HFFc6 (cell line): ENCODE measurements at regions not wholly inside any gene's neighbourhood (a gene's known extent, or its start where the extent isn't known, plus 50 kb on each side); places are given as distances from the start of the nearest gene placed in this dataset.

Experiments
- DNase-seq: peaks from one replicate; pipeline ENCODE4 v3.0.0-alpha.2; 2018
- H3K27ac Mint-ChIP-seq: 2 replicates; pipeline ENCODE4 v1.8.0; 2020; ENCODE audit warnings: mild to moderate bottlenecking, mixed read lengths
- H3K27me3 Mint-ChIP-seq: 2 replicates; pipeline ENCODE4 v1.8.0; 2021; ENCODE audit warnings: mild to moderate bottlenecking, moderate library complexity, mixed read lengths; ENCODE audit not compliant: insufficient read depth
- H3K36me3 Mint-ChIP-seq: 2 replicates; pipeline ENCODE4 v1.8.0; 2021; ENCODE audit warnings: low read depth, mixed read lengths
- H3K4me1 Mint-ChIP-seq: 2 replicates; pipeline ENCODE4 v1.8.0; 2020; ENCODE audit warnings: low read depth, mixed read lengths
- H3K4me3 Mint-ChIP-seq: 2 replicates; pipeline ENCODE4 v1.8.0; 2020; ENCODE audit warnings: mild to moderate bottlenecking, moderate library complexity, mixed read lengths
- H3K9me3 Mint-ChIP-seq: 2 replicates; pipeline ENCODE4 v1.8.0; 2020; ENCODE audit warnings: mild to moderate bottlenecking, mixed read lengths
- TF ChIP-seq, protein P1 (sequence below): fragments of 200-600 bp; sonication (generic); IDR thresholded peaks from 2 replicates; pipeline ENCODE4 v1.5.0; 2021; ENCODE audit warnings: antibody characterized with exemption, mild to moderate bottlenecking

DNA sequence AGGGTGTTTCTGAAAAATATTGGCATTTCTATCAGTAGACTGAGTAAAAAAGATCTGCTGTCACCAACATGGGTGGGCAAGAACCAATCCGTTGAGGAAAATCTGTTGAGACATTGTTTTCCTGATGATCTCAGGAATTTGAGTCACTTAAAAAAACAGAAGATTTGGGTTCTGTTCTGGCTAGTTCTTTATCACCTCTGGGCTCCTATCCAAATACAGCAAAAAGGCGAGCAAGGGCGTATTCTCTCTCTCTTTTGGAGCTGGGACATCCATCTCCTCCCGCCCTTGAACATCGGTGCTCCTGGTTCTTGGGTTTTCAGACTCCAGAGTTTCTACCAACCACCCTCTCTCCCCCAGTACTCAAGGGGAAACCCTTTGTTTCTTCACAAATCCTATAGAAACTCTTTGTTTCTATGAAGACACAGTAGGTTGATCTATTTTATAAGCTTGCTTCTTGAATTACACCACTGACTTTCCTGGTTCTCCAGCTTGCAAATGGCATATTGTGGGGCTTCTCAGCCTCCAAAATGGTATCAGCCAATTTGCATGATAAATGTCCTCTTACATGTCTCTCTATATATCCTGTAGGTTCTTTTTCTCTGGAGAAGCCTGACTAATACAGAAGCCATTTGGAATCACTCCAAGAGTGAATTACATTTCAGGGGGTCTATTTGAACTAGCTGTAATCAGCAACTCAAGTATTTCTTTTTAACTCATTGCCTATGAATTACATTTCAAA, 263.9 kb upstream of the TMTC1 start:
- Mint-ChIP-seq H3K4me3 (no peak overlapping the region), H3K9me3 (peaks cover 5% of the 10 kb centered on the region; the same call in 1 of the 2 replicates), H3K4me1 (no peaks in the 10 kb centered on the region), H3K27me3 (no peaks in the 10 kb centered on the region), H3K36me3 (no peaks in the 10 kb centered on the region), H3K27ac (no peak overlapping the region)
- TF ChIP-seq, protein P1, sequence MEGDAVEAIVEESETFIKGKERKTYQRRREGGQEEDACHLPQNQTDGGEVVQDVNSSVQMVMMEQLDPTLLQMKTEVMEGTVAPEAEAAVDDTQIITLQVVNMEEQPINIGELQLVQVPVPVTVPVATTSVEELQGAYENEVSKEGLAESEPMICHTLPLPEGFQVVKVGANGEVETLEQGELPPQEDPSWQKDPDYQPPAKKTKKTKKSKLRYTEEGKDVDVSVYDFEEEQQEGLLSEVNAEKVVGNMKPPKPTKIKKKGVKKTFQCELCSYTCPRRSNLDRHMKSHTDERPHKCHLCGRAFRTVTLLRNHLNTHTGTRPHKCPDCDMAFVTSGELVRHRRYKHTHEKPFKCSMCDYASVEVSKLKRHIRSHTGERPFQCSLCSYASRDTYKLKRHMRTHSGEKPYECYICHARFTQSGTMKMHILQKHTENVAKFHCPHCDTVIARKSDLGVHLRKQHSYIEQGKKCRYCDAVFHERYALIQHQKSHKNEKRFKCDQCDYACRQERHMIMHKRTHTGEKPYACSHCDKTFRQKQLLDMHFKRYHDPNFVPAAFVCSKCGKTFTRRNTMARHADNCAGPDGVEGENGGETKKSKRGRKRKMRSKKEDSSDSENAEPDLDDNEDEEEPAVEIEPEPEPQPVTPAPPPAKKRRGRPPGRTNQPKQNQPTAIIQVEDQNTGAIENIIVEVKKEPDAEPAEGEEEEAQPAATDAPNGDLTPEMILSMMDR = no peak
- no peak for DNase-seq

DNA sequence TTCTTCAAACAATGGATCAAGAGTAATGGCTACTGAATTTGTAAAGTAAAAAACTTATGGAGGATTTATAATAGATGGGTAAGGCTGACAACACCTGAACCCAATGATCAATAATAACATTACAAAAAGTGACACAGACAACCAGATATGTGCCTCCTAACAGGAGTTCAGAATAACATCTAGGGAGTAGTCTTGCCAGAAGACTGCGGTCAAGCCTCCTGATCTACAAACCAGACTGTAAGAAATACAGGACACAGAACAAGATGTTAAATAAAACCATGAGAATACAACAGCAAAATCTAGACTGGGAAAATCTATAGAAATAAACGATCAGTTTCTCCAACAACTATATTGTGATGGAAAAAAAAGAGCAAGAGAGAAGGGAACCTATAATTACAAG, 262.6 kb upstream of the TMTC1 start:
- H3K4me3 Mint-ChIP-seq = no peak overlapping the region
- H3K9me3 Mint-ChIP-seq = peaks cover 5% of the 10 kb centered on the region; the same call in 1 of the 2 replicates
- TF ChIP-seq, protein P1 = no peak
- no peak for DNase-seq
- no peaks in the 10 kb centered on the region for H3K4me1 Mint-ChIP-seq
- no peaks in the 10 kb centered on the region; the same call in 1 of the 2 replicates for H3K27me3 Mint-ChIP-seq
- H3K27ac Mint-ChIP-seq = no peak overlapping the region
- H3K36me3 Mint-ChIP-seq = no peaks in the 10 kb centered on the region

DNA sequence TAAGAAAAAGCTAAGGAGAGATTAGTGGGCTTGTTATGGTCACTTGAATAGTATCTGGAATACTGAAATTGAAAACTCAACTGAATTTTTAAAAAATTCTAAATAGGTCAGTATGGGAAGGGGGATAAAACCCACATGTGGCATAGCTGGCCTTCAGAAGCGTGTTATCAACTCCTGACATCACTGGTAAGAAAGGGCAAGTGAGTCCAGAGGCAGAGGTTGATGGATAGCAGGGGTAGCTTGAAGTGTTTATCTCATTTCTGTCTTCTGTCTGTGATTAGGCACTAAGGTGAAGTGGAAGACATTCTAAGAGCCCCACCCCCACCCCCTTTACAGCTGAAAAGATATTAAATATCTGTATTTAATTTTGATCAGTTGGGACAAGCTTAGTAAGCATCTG, 261.4 kb upstream of the TMTC1 start:
- Mint-ChIP-seq H3K36me3 (no peaks in the 10 kb centered on the region), H3K27me3 (no peaks in the 10 kb centered on the region; the same call in 1 of the 2 replicates), H3K4me3 (no peak overlapping the region), H3K9me3 (peaks cover 8% of the 10 kb centered on the region), H3K4me1 (no peaks in the 10 kb centered on the region), H3K27ac (no peak overlapping the region)
- DNase-seq = no peak
- TF ChIP-seq, protein P1 = no peak

DNA sequence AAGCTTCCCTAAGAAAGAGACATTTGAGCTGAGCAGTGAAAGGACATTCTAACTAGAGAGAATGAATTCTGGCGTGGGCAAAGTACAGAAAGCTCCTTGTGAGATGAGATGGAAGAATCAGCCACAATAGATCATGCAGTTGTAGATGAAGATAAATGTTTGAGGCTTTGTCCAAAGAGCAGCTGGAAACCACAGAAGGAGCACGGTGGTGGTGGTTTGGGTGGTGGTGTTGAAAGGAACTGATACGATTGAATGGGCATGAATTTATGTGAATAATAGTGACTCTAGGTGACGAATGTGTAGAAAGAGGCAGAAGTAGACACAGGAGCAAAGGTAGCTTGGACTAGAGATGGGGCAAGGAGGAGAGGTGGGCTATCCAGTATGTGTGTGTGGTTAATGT, 260.5 kb upstream of the TMTC1 start:
- Mint-ChIP-seq H3K9me3 (peaks cover 18% of the 10 kb centered on the region), H3K36me3 (no peaks in the 10 kb centered on the region), H3K27me3 (no peaks in the 10 kb centered on the region; the same call in 1 of the 2 replicates), H3K4me1 (no peaks in the 10 kb centered on the region), H3K4me3 (no peak overlapping the region), H3K27ac (no peak overlapping the region)
- TF ChIP-seq, protein P1 = no peak
- no peak for DNase-seq

DNA sequence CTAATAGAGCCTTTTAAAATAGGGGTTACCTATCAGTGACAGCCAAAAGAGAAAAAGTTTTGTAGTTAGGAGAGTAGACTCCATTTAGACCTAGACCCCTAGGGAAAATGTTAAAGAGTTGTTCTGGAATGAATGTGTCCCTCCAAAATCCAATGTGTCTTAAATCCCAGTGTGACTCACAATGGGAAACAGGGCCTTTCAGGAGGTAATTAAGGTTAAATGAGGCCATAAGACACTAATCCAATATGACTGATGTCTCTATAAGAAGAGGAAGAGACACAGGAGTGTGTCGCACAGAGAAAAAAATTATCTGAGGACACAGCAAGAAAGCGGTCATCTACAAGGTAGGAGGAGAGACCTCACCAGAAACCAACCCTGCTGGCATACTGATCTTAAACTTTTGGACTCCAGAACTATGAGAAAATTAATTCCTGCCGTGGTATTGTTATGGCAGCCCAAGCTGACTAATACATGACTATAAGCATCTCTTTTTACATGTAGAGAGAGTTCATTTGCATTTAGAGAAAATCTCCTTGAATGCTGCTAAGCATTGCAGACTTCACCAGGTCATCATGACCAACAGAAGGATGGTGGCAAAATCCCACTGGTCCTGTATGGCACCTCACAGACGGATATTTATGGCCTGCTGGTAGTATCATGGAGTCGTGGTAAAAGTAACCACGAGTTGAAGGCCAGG, 259.6 kb upstream of the TMTC1 start:
- no peak overlapping the region for H3K4me3 Mint-ChIP-seq
- no peaks in the 10 kb centered on the region; the same call in 1 of the 2 replicates for H3K27me3 Mint-ChIP-seq
- no peaks in the 10 kb centered on the region for H3K4me1 Mint-ChIP-seq
- H3K36me3 Mint-ChIP-seq = no peaks in the 10 kb centered on the region
- TF ChIP-seq, protein P1 = no peak
- no peak overlapping the region for H3K27ac Mint-ChIP-seq
- H3K9me3 Mint-ChIP-seq = peaks cover 19% of the 10 kb centered on the region
- no peak for DNase-seq
